ENCODE measurements at regions not wholly inside any gene's neighbourhood (a gene's known extent, or its start where the extent isn't known, plus 50 kb on each side); places are given as distances from the start of the nearest gene placed in this dataset.
"Not testable (repeated sequence)": the region's sequence is repeated elsewhere in the genome, so short reads cannot be mapped to it uniquely, and the experiment has no call there.

DNA sequence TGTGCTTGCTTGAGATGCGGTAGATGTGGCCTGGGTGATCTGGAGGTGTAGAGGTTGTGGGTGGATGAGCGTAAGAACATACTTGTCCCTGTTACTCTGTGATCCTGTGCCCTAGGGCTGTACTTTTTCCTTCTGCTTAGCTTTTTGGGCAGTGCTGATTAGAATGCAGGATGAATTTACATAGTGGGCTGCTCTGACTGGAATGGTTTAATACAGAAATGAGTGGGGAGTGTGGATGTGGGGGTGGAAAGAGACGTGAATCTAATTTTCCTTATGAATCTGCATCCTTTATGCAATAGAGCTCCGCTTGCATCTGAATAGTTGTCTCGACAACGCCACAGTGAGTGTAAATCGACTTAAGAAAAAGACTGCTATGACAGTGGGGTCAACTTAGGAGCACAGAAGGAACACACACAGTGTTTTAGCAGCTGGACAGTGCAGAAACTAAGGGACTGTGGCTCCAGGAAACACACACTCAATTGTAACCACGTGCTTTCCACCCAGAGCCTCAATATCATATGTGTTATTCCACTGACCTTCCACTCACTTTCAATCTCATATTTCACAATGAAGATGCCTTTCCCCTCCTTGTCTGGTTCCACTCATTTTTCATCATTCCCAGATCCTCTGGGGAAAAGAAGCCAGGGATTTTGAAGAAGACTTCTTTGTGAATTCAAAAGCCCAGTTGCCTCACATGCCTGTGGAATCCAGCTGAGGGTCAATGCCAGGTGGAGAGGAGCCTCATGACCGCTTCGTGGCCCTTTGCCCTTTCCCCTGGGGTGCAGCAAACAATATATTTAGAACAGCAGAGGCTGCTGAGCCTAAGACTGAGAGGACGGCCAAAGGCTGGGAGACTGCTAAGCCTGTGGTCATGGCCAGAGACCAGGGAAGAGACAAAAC lies 91.4 kb downstream of the BMP15 start:
- TF ChIP-seq, protein P1, sequence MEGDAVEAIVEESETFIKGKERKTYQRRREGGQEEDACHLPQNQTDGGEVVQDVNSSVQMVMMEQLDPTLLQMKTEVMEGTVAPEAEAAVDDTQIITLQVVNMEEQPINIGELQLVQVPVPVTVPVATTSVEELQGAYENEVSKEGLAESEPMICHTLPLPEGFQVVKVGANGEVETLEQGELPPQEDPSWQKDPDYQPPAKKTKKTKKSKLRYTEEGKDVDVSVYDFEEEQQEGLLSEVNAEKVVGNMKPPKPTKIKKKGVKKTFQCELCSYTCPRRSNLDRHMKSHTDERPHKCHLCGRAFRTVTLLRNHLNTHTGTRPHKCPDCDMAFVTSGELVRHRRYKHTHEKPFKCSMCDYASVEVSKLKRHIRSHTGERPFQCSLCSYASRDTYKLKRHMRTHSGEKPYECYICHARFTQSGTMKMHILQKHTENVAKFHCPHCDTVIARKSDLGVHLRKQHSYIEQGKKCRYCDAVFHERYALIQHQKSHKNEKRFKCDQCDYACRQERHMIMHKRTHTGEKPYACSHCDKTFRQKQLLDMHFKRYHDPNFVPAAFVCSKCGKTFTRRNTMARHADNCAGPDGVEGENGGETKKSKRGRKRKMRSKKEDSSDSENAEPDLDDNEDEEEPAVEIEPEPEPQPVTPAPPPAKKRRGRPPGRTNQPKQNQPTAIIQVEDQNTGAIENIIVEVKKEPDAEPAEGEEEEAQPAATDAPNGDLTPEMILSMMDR (conservative IDR thresholded peaks at IDR 0.05; ENCODE audit: low read length): not testable (repeated sequence)
- not testable (repeated sequence) for TF ChIP-seq EZH2phosphoT487 (IDR thresholded peaks at IDR 0.05; ENCODE audit: borderline replicate concordance)
